ENCODE measurements at regions not wholly inside any gene's neighbourhood (a gene's known extent, or its start where the extent isn't known, plus 50 kb on each side); places are given as distances from the start of the nearest gene placed in this dataset.
"Not testable (repeated sequence)": the region's sequence is repeated elsewhere in the genome, so short reads cannot be mapped to it uniquely, and the experiment has no call there.

DNA sequence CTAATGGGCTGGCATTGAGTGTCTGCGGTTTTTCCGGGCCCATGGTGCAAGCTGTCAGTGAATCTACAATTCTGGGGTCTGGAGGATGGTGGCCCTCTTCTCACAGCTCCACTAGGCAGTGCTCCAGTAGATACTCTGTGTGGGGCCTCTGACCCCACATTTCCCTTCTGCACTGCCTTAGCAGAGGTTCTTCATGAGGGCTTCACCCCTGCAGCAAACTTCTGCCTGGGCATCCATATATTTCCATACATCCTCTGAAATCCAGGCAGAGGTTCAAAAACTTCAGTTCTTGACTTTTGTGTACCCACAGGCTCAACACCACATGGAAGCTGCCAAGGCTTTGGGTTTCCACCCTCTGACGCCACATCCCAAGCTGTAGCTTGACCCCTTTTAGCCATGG is 846.2 kb downstream of the RNF144A start:
- BruUV-seq (replicated peaks); H3K36me3 ChIP-seq (ENCODE audit: control insufficient read depth in 1 of 2, insufficient read depth in 2 of 2, low read length in 2 of 2); H3K79me2 ChIP-seq (ENCODE audit: insufficient read depth, low read length); H3K4me3 ChIP-seq (replicated peaks in 1 of 2; ENCODE audit: low read depth in 1 of 2, low read length in 2 of 2); H2AFZ ChIP-seq (ENCODE audit: low read depth, low read length, poor library complexity, severe bottlenecking); H3K4me1 ChIP-seq (ENCODE audit: control insufficient read depth in 1 of 2, insufficient read depth in 2 of 2, low read length in 2 of 2); intact Hi-C loops (cut with micrococcal nuclease); H4K20me1 ChIP-seq (ENCODE audit: insufficient read depth); H3K9me3 ChIP-seq (ENCODE audit: control insufficient read depth in 1 of 2, insufficient read depth in 1 of 2, low read depth in 1 of 2, low read length in 2 of 2); H3K27me3 ChIP-seq (ENCODE audit: insufficient read depth, low read length); DNase-seq (ENCODE audit: low read depth, low spot score); ATAC-seq; H3K9ac ChIP-seq (ENCODE audit: low read length); CTCF ChIA-PET; H3K9me2 ChIP-seq (ENCODE audit: insufficient read depth); H3K4me2 ChIP-seq (ENCODE audit: low read length); RAD21 ChIA-PET (ENCODE audit: low non-redundant PET in 1 of 2, low total read pairs in 2 of 2, uncharacterized antibody in 2 of 2, unreplicated experiment in 2 of 2); H3K27ac ChIP-seq (ENCODE audit: low read depth, low read length); POLR2A ChIA-PET: not testable (repeated sequence)

DNA sequence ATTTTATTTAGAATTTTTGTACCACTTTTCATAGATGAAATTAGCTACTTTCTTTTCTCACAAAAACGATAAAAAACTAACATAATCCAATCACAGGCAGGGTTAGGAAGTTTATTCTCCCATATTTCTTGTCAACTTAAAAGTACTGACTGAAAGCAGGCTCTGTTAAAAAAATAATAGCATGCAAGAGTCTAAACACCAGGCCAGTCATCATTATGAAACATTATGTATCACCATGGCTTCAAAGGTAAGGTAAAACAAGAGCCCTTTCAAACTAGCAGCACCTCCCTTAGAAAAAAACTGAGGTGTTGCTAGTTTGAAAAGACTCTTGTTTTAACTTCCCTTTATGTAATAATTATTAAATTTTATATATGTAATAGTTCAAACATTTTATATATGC is 848.0 kb downstream of the RNF144A start:
- Histone ChIP-seq H3K79me2 (ENCODE audit: insufficient read depth, low read length) (no peaks in the 10 kb centered on the region), H3K4me3 (replicated peaks in 1 of 2; ENCODE audit: low read depth in 1 of 2, low read length in 2 of 2) (no peak overlapping the region), H2AFZ (ENCODE audit: low read depth, low read length, poor library complexity, severe bottlenecking) (no peak overlapping the region), H3K4me2 (ENCODE audit: low read length) (no peak overlapping the region), H3K9me3 (ENCODE audit: control insufficient read depth in 1 of 2, insufficient read depth in 1 of 2, low read depth in 1 of 2, low read length in 2 of 2) (no peaks in the 10 kb centered on the region), H3K36me3 (ENCODE audit: control insufficient read depth in 1 of 2, insufficient read depth in 2 of 2, low read length in 2 of 2) (no peaks in the 10 kb centered on the region; a peak in 1 of 4 replicates), H3K27ac (ENCODE audit: low read depth, low read length) (no peak overlapping the region), H3K4me1 (ENCODE audit: control insufficient read depth in 1 of 2, insufficient read depth in 2 of 2, low read length in 2 of 2) (no peaks in the 10 kb centered on the region), H3K9ac (ENCODE audit: low read length) (no peak overlapping the region), H3K27me3 (ENCODE audit: insufficient read depth, low read length) (no peaks in the 10 kb centered on the region), H4K20me1 (ENCODE audit: insufficient read depth) (no peaks in the 10 kb centered on the region), H3K9me2 (ENCODE audit: insufficient read depth) (no peaks in the 10 kb centered on the region)
- intact Hi-C loops (cut with micrococcal nuclease), result no loop called here
- CTCF ChIA-PET, result no interaction called here
- RAD21 ChIA-PET (ENCODE audit: low non-redundant PET in 1 of 2, low total read pairs in 2 of 2, uncharacterized antibody in 2 of 2, unreplicated experiment in 2 of 2), result no interaction called here
- POLR2A ChIA-PET, result no interaction called here
- no TSS peak for BruUV-seq (replicated peaks)
- no peak for ATAC-seq
- DNase-seq (ENCODE audit: low read depth, low spot score), result no peak
- TF ChIP-seq CBX3 (IDR thresholded peaks at IDR 0.05; ENCODE audit: low read depth) (no peak), YY1 (IDR thresholded peaks at IDR 0.05; ENCODE audit: extremely low read depth, insufficient replicate concordance, low read depth, low read length) (no peak), ZFX (IDR thresholded peaks at IDR 0.05) (no peak), EGR1 (IDR thresholded peaks at IDR 0.05; ENCODE audit: low read depth) (no peak), RAD21 (IDR thresholded peaks at IDR 0.05; ENCODE audit: low read depth) (no peak), ELF1 (IDR thresholded peaks at IDR 0.05; ENCODE audit: borderline replicate concordance, low read depth) (no peak), EZH2 (IDR thresholded peaks at IDR 0.05) (no peak), CEBPB (IDR thresholded peaks at IDR 0.05; ENCODE audit: low read depth) (no peak), SP1 (IDR thresholded peaks at IDR 0.05; ENCODE audit: low read depth) (no peak), POLR2A (IDR thresholded peaks at IDR 0.05; ENCODE audit: borderline replicate concordance, extremely low read depth, insufficient read depth, insufficient read length) (no peak), ZNF274 (IDR thresholded peaks at IDR 0.05; ENCODE audit: low read depth, low read length) (no peak), JUND (IDR thresholded peaks at IDR 0.05) (no peak), TCF7L2 (IDR thresholded peaks at IDR 0.05; ENCODE audit: borderline replicate concordance, extremely low read depth, insufficient read depth, insufficient read length) (no peak)
- TF ChIP-seq, protein P1, sequence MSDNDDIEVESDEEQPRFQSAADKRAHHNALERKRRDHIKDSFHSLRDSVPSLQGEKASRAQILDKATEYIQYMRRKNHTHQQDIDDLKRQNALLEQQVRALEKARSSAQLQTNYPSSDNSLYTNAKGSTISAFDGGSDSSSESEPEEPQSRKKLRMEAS (IDR thresholded peaks at IDR 0.05), result no peak
- TF ChIP-seq, protein P2, sequence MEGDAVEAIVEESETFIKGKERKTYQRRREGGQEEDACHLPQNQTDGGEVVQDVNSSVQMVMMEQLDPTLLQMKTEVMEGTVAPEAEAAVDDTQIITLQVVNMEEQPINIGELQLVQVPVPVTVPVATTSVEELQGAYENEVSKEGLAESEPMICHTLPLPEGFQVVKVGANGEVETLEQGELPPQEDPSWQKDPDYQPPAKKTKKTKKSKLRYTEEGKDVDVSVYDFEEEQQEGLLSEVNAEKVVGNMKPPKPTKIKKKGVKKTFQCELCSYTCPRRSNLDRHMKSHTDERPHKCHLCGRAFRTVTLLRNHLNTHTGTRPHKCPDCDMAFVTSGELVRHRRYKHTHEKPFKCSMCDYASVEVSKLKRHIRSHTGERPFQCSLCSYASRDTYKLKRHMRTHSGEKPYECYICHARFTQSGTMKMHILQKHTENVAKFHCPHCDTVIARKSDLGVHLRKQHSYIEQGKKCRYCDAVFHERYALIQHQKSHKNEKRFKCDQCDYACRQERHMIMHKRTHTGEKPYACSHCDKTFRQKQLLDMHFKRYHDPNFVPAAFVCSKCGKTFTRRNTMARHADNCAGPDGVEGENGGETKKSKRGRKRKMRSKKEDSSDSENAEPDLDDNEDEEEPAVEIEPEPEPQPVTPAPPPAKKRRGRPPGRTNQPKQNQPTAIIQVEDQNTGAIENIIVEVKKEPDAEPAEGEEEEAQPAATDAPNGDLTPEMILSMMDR (IDR thresholded peaks at IDR 0.05 in 2 of 3, conservative IDR thresholded peaks at IDR 0.05 in 1 of 3; ENCODE audit: borderline replicate concordance in 1 of 3, insufficient read depth in 1 of 3, low read depth in 2 of 3, low read length in 2 of 3), result no peak
- TF ChIP-seq, protein P3, sequence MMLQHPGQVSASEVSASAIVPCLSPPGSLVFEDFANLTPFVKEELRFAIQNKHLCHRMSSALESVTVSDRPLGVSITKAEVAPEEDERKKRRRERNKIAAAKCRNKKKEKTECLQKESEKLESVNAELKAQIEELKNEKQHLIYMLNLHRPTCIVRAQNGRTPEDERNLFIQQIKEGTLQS (IDR thresholded peaks at IDR 0.05), result no peak
- TF ChIP-seq, protein P4, sequence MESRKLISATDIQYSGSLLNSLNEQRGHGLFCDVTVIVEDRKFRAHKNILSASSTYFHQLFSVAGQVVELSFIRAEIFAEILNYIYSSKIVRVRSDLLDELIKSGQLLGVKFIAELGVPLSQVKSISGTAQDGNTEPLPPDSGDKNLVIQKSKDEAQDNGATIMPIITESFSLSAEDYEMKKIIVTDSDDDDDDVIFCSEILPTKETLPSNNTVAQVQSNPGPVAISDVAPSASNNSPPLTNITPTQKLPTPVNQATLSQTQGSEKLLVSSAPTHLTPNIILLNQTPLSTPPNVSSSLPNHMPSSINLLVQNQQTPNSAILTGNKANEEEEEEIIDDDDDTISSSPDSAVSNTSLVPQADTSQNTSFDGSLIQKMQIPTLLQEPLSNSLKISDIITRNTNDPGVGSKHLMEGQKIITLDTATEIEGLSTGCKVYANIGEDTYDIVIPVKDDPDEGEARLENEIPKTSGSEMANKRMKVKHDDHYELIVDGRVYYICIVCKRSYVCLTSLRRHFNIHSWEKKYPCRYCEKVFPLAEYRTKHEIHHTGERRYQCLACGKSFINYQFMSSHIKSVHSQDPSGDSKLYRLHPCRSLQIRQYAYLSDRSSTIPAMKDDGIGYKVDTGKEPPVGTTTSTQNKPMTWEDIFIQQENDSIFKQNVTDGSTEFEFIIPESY (IDR thresholded peaks at IDR 0.05; ENCODE audit: extremely low read depth, insufficient replicate concordance, low read length), result no peak
